AG09309 (cell line): ENCODE measurements at regions not wholly inside any gene's neighbourhood (a gene's known extent, or its start where the extent isn't known, plus 50 kb on each side); places are given as distances from the start of the nearest gene placed in this dataset.

Source experiments
- DNase-seq: peaks from one replicate; pipeline ENCODE4 v3.0.0-alpha.2; 2010; ENCODE audit warnings: low read depth
- H3K4me3 ChIP-seq: 2 replicates; pipeline ENCODE4 v1.5.1; 2011; ENCODE audit warnings: mild to moderate bottlenecking, low read depth, low read length, moderate library complexity; ENCODE audit not compliant: control insufficient read depth
- CTCF ChIP-seq: IDR thresholded peaks from 2 replicates; pipeline ENCODE4 v1.5.1; 2011; ENCODE audit warnings: mild to moderate bottlenecking, low read depth, low read length, inconsistent platforms; ENCODE audit not compliant: insufficient read depth, control insufficient read depth; ENCODE audit errors: missing control alignments

- DNase-seq: no peak
- no peak overlapping the region for H3K4me3 ChIP-seq
- no peak for TF ChIP-seq CTCF
These were observed 134.7 kb upstream of the CCDC150 start for GRCh38 chr2:196504788-196505187.

GRCh38 chr2:196510246-196510645 lies 129.3 kb upstream of the CCDC150 start:
- H3K4me3 ChIP-seq: no peak overlapping the region
- no peak for DNase-seq
- TF ChIP-seq CTCF: no peak

GRCh38 chr2:196511258-196512168 lies 128.0 kb upstream of the CCDC150 start:
- no peak overlapping the region for H3K4me3 ChIP-seq
- TF ChIP-seq CTCF: no peak
- DNase-seq: no peak

- DNase-seq: no peak
- no peak for TF ChIP-seq CTCF
- H3K4me3 ChIP-seq: no peak overlapping the region
These were observed 125.6 kb upstream of the CCDC150 start for GRCh38 chr2:196513796-196514526.

- no peak for DNase-seq
- TF ChIP-seq CTCF: no peak
- no peak overlapping the region for H3K4me3 ChIP-seq
These were observed 124.9 kb upstream of the CCDC150 start for GRCh38 chr2:196514641-196515040.

GRCh38 chr2:196515051-196515450 lies 124.5 kb upstream of the CCDC150 start:
- no peak for TF ChIP-seq CTCF
- no peak overlapping the region for H3K4me3 ChIP-seq
- no peak for DNase-seq
